Activated B cell treated with CpG ODN at 0.5 μM for 24 hours (primary cell): ENCODE measurements at regions not wholly inside any gene's neighbourhood (a gene's known extent, or its start where the extent isn't known, plus 50 kb on each side); places are given as distances from the start of the nearest gene placed in this dataset.

Experiments used
- ATAC-seq: fragments of 200-7000 bp; cut with Tn5 transposase; one replicate; pipeline ENCODE4 v1.10.0; 2021; ENCODE audit warnings: low read depth, mild to moderate bottlenecking, moderate library complexity
- CTCF ChIA-PET: fragments of 350-600 bp; sonication (Branson Sonifier 250); formaldehyde crosslinking; loops from one replicate; lab custom pipeline; 2021; ENCODE audit warnings: antibody characterized with exemption; lab: Charles Lee
- POLR2A ChIA-PET: fragments of 350-600 bp; sonication (Branson Sonifier 250); formaldehyde crosslinking; loops from one replicate; lab custom pipeline; 2021; ENCODE audit warnings: antibody characterized with exemption; lab: Charles Lee
- DNase-seq: peaks from one replicate; pipeline ENCODE4 v3.0.0; 2022
- H3K27ac Mint-ChIP-seq: one replicate; pipeline ENCODE4 v1.8.0; 2020; ENCODE audit warnings: mixed read lengths
- H3K27me3 Mint-ChIP-seq: one replicate; pipeline ENCODE4 v1.8.0; 2021; ENCODE audit warnings: mixed read lengths
- H3K36me3 Mint-ChIP-seq: one replicate; pipeline ENCODE4 v1.8.0; 2021; ENCODE audit warnings: low read depth, mixed read lengths
- H3K4me1 Mint-ChIP-seq: one replicate; pipeline ENCODE4 v1.8.0; 2021; ENCODE audit warnings: mixed read lengths
- H3K4me3 Mint-ChIP-seq: one replicate; pipeline ENCODE4 v1.8.0; 2020; ENCODE audit warnings: mild to moderate bottlenecking, mixed read lengths
- H3K9me3 Mint-ChIP-seq: one replicate; pipeline ENCODE4 v1.8.0; 2020; ENCODE audit warnings: mixed read lengths
- CTCF ChIP-seq: fragments of 200-600 bp; IDR thresholded peaks from one replicate; pipeline ENCODE4 v1.8.0; 2022; ENCODE audit warnings: antibody characterized with exemption, mild to moderate bottlenecking
- intact Hi-C: fragments of 100-400 bp; cut with micrococcal nuclease; formaldehyde crosslinking; loops from one replicate; pipeline ENCODE4 v1.15.1; 2024

GRCh38 chr9:118395415-118395814 is 691.2 kb downstream of the TLR4 start:
- intact Hi-C loops = no loop called here
- no peaks in the 10 kb centered on the region for H3K27me3 Mint-ChIP-seq
- TF ChIP-seq CTCF = no peak
- POLR2A ChIA-PET = no interaction called here
- ATAC-seq (no peak), DNase-seq (no peak)
- H3K9me3 Mint-ChIP-seq = no peaks in the 10 kb centered on the region
- no peak overlapping the region for H3K27ac Mint-ChIP-seq
- CTCF ChIA-PET = no interaction called here
- H3K4me1 Mint-ChIP-seq = no peaks in the 10 kb centered on the region
- H3K36me3 Mint-ChIP-seq = no peaks in the 10 kb centered on the region
- H3K4me3 Mint-ChIP-seq = no peak overlapping the region

- ChIA-PET CTCF (no interaction called here), POLR2A (no interaction called here)
- no peak overlapping the region for H3K4me3 Mint-ChIP-seq
- no peaks in the 10 kb centered on the region for H3K27me3 Mint-ChIP-seq
- intact Hi-C loops = no loop called here
- H3K27ac Mint-ChIP-seq = no peak overlapping the region
- no peaks in the 10 kb centered on the region for H3K9me3 Mint-ChIP-seq
- no peaks in the 10 kb centered on the region for H3K4me1 Mint-ChIP-seq
- H3K36me3 Mint-ChIP-seq = no peaks in the 10 kb centered on the region
- TF ChIP-seq CTCF = no peak
- ATAC-seq (no peak), DNase-seq (no peak)
Measured at GRCh38 chr9:118401546-118401945, 697.3 kb downstream of the TLR4 start.

GRCh38 chr9:118414676-118415075 is 710.5 kb downstream of the TLR4 start:
- no peak overlapping the region for H3K27ac Mint-ChIP-seq
- ChIA-PET POLR2A (no interaction called here), CTCF (no interaction called here)
- no peaks in the 10 kb centered on the region for H3K27me3 Mint-ChIP-seq
- TF ChIP-seq CTCF = no peak
- H3K4me3 Mint-ChIP-seq = no peak overlapping the region
- DNase-seq (no peak), ATAC-seq (no peak)
- H3K4me1 Mint-ChIP-seq = no peaks in the 10 kb centered on the region
- H3K9me3 Mint-ChIP-seq = no peaks in the 10 kb centered on the region
- no peaks in the 10 kb centered on the region for H3K36me3 Mint-ChIP-seq
- intact Hi-C loops = no loop called here

- intact Hi-C loops = no loop called here
- Mint-ChIP-seq H3K27me3 (no peaks in the 10 kb centered on the region), H3K27ac (no peak overlapping the region), H3K9me3 (no peaks in the 10 kb centered on the region), H3K36me3 (no peaks in the 10 kb centered on the region), H3K4me3 (no peak overlapping the region), H3K4me1 (no peaks in the 10 kb centered on the region)
- CTCF ChIA-PET = no interaction called here
- ATAC-seq = no peak
- TF ChIP-seq CTCF = no peak
- no peak for DNase-seq
- POLR2A ChIA-PET = no interaction called here
Measured at GRCh38 chr9:118418887-118419565, 714.8 kb downstream of the TLR4 start.

GRCh38 chr9:118419676-118420075 is 715.5 kb downstream of the TLR4 start:
- DNase-seq (no peak), ATAC-seq (no peak)
- no peaks in the 10 kb centered on the region for H3K27me3 Mint-ChIP-seq
- no peaks in the 10 kb centered on the region for H3K9me3 Mint-ChIP-seq
- ChIA-PET POLR2A (no interaction called here), CTCF (no interaction called here)
- no peak for TF ChIP-seq CTCF
- H3K36me3 Mint-ChIP-seq = no peaks in the 10 kb centered on the region
- H3K4me3 Mint-ChIP-seq = no peak overlapping the region
- intact Hi-C loops = no loop called here
- no peaks in the 10 kb centered on the region for H3K4me1 Mint-ChIP-seq
- H3K27ac Mint-ChIP-seq = no peak overlapping the region
